ENCODE measurements at regions not wholly inside any gene's neighbourhood (a gene's known extent, or its start where the extent isn't known, plus 50 kb on each side); places are given as distances from the start of the nearest gene placed in this dataset.

DNA sequence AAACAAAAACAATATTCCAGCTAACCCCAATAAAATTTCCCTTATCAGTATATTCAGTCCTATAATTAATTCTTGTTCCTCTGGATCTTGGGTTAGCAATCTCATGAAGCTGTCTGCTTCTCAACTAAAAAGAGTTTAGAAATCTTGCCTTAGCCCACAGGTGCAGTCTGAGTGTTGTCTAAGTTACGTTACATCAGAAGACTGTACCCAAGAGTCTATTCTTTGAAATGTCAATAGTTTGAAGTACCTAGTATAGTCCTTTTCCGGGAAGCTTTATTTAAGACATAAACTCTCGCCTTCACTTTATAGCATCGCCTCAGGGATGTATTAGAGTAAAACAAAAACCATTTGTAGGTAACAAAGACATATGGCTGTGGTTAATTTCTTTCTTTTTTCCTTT, 465.1 kb downstream of the FUT8 start:
- no peak for DNase-seq

GRCh38 chr14:65878586-65878985, 466.1 kb downstream of the FUT8 start:
- DNase-seq, result no peak

DNA sequence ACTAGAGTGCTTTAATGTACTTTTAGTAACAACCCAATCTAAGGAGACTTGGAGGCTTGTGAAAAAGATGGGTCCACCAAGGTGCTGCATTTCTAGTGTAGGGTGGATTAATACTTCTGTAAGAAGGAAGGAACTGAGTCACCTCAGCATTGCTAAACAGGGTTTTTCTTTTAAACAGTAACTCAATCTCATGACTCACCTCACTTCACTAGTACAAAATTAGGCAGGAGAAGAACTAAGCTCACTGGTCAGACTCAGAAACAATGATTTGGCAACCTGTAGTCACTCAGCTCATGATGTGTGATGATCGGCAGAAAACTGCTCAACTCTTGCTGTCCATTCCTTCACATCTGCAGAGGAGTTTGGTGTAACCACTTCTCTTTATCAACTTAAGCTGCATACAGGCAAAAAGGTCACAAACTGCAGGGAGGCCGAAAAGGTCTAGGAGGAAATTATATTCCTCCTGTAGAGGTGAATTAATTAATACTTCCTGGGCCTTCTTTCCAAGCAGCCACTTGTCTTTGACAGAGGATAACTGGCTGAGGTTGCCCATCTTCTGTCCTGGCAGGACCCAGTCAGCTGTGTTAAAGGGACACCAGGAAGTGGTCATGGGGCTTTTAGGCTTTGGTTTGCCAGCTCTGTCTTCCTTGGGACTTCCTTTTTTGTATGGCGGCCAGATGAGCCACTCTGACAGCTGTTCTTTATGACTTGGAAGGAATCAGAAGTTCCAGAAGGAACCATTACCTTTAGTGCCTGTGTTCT, 466.9 kb downstream of the FUT8 start:
- peak; percentile 53 to 81 (median 76) for DNase-seq

DNA sequence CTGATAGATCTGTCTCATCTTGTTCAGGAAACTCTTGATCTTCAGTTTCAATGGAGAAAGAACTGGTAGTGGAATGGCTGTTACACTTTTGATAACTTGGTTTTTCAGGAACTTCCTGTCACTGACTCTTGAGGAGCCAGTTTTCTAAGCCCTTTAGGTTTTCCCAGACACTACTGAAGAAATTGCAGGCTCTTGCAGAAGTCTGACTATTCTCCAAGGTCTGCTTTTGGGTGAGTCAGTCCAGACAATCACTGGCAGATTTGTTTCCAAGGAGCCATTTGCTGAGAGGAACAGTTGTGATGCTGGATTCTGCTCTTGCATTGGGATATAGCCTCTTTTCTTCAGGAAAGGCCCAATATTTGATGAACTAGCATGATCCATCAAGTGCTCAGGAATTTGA, 468.0 kb downstream of the FUT8 start:
- DNase-seq, result peak in 2 of 3 donors; percentile 15 to 20

DNA sequence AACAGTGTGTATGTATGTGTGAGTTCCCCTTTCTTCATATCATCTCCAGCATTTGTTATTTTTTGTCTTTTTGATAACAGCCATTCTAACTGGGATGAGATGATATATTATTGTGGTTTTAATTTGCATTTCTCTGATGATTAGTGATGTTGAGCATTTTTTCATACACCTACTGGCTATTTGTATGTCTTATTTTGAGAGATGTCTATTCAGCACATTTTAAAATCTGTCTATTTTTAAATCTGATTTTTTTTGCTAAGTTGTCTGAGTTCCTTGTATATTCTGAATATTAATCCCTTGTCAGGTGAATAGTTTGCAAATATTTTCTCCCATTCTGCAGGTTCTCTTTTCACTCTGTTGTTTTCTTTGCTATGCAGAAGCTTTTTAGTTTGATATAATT, 469.1 kb downstream of the FUT8 start:
- DNase-seq, result no peak

GRCh38 chr14:65888677-65889076, 476.1 kb downstream of the FUT8 start:
- no peak for DNase-seq

GRCh38 chr14:65892315-65892714, 479.8 kb downstream of the FUT8 start:
- DNase-seq, result no peak

GRCh38 chr14:65900164-65900563, 487.6 kb downstream of the FUT8 start:
- DNase-seq, result no peak

- DNase-seq, result no peak
Measured at GRCh38 chr14:65901595-65901994, 489.1 kb downstream of the FUT8 start.

DNA sequence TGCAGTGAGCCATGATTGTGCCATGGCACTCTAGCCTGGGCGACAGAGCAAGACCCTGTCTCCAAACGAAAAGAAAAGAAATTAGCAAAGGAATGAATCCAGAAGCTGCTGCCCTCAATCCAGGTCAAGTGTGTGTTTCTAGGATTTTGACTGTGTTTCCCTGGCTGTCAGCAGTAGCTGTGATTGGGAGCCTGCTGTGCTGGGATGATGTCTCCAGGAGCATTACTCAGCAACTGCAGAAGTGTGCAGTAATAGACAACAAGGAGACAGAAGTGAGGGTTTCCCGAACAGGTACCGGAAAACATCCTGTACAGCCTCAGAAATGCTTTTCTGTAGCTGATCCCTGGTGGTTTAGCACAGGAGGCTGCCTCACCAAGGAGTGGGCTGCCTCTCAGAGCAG, 492.5 kb downstream of the FUT8 start:
- no peak for DNase-seq

DNA sequence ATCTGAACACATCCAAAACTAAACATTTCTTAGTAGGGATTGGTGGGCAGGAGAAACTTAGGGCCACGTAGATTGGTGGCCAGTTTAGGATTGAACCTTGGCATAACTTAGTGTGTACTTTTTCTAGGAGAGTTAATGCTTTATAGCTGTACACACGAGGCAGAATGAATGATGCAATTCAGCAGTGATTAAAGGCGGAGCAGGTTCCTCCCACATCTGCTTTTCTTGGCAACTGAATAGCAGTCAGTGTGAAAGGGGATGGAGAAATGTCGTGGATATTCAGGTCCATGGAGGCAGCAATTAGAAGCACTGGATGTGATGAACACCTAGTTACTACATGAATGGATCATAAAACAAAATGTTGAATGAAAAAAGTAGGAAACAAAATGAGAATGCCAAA, 493.8 kb downstream of the FUT8 start:
- DNase-seq, result no peak

DNA sequence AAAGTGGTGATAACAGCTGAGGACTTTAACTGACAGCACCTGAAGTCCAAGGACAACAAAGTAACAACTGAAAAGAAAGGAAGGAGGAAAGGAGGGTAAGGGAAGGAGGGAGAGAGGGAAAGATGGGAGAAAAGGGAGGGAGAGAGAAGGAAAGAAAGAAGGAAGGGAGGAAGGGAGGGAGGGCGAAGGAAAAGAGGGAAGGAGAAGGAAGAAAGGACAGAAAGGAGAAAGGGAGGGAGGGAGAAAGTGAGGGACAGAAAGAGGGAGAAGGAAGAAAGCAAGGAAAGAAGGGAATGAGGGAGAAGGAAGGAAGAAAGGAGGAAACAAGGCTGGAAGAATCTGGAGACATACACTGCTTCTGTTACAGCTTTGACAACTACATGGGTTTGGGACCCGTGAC, 494.4 kb downstream of the FUT8 start:
- DNase-seq, result no peak

- DNase-seq, result no peak
Measured at GRCh38 chr14:65910108-65910786, 497.7 kb downstream of the FUT8 start.

- DNase-seq, result no peak
Measured at GRCh38 chr14:65915125-65915524, 502.6 kb downstream of the FUT8 start.

DNA sequence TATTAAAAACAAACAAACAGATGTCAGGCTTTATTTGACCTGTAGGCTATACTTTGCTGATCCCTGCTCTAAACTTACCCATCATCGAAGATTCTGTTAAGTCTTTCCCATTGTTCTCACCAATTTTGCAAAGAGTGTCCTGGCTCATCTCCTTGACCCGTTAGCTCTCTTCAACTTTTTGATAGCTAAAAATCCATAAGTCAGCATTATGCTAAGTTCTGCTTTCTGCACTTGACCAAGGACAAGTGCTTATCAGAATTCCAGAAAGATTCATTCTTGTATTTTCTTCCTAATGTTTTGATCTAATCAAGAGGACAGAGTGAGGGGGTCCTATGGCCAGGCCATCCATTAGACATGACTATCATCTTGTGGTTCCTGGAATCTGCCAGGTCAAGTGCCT, 503.5 kb downstream of the FUT8 start:
- no peak for DNase-seq

DNA sequence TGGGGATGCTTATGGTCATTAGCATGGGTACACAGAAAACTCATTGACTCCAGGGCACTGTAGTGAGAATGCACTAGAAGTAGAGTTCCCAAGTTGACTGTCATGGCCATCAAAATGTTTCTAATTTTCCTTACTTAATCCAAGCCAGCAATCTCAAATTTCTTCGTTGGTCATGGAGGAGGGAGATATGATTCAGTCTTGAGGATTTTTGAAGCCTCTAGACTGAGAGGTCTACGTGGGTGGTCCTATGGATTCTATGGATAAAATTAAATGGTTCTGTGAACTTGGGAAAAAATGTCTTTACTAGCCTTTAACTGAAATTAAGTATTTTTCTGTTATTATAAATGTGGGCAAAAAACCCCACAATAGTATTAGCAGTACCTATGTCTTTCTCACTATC, 508.5 kb downstream of the FUT8 start:
- DNase-seq, result no peak

- DNase-seq, result no peak
Measured at GRCh38 chr14:65922142-65922541, 509.6 kb downstream of the FUT8 start.

DNA sequence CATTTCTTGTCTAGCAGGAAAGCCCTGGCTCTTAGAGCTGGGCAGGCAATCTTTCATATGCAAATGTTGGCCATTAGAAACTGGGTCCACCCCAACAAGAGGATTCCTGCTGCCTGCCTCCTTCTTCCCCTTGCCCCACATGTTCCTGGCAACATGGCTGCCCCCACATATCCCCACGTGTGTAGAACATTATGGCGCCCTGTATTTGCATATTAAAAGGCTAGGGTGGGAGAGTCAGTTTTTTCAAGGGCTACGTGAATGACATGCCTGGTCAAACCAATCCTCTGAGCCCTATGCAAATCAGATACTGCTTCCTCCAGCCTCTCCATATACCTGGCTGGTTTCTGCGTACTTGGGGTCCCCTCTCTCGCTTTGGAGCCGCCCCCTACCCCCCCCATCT, 514.0 kb downstream of the FUT8 start:
- no peak for DNase-seq

- no peak for DNase-seq
Measured at GRCh38 chr14:65926935-65927700, 514.6 kb downstream of the FUT8 start.

DNA sequence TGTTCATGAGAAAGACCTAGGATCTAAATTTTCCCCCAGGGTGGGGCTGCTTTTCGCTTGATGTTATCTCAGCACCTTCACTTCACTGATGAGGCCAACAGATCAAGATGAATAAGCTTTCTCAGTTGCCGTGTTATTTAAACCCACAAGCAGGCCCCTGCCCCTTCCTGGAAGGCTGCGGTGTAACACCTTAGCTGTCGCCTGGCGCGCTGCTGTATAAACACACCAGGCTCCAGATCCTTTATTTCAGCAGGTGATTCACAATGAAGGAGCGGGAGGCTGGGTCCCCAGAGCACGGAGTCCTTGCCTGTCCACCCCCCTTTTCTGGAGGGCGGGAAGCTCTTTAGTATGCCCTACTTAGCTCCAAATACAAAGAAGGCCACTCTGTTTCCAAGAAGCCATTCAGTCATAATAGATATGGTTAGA, 515.4 kb downstream of the FUT8 start:
- no peak for DNase-seq

- no peak for DNase-seq
Measured at GRCh38 chr14:65928995-65929394, 516.5 kb downstream of the FUT8 start.

GRCh38 chr14:65933400-65934069, 521.0 kb downstream of the FUT8 start:
- DNase-seq, result no peak

DNA sequence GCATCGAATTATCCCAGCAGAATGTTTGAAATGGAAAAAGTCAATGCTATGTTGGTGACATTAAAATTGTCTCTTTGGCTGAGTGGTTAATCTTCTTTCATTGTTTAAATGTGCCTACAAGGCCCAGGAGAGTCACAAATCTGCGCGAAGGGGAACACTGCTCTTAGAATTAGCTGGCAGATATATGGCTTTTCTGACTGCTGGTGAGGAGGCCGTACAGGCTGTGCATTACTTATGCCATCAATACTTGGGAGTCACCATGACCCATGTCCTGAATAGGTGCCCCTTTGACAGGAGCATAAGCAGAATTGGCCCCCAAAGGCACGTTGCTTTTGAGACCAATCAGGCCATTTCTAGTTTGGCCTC, 521.5 kb downstream of the FUT8 start:
- DNase-seq, result no peak

Data from suppressor macrophage treated with lipopolysaccharide for 1 hour (primary cell).